C4-2B (cell line): ENCODE measurements at regions not wholly inside any gene's neighbourhood (a gene's known extent, or its start where the extent isn't known, plus 50 kb on each side); places are given as distances from the start of the nearest gene placed in this dataset.

Source experiments
- CTCF ChIP-seq: fragments of 450-650 bp; conservative IDR thresholded peaks from 2 replicates; pipeline ENCODE4 v1.5.1; 2017; ENCODE audit warnings: mild to moderate bottlenecking
- ZFX ChIP-seq: fragments of 450-650 bp; IDR thresholded peaks from 2 replicates; pipeline ENCODE4 v1.6.1; 2017

- TF ChIP-seq CTCF (no peak), ZFX (no peak)
Measured at GRCh38 chr6:139544701-139545057, 170.2 kb upstream of the CITED2 start.
